ENCODE measurements at regions not wholly inside any gene's neighbourhood (a gene's known extent, or its start where the extent isn't known, plus 50 kb on each side); places are given as distances from the start of the nearest gene placed in this dataset.

- TF ChIP-seq CREB1 (CRISPR knock-in tag; IDR thresholded peaks at IDR 0.05; ENCODE audit: low read depth) (no peak), ZNF331 (CRISPR knock-in tag; IDR thresholded peaks at IDR 0.05; ENCODE audit: low read depth) (no peak), ZNF114 (CRISPR knock-in tag; IDR thresholded peaks at IDR 0.05) (no peak), JUNB (IDR thresholded peaks at IDR 0.05; ENCODE audit: unreplicated experiment) (no peak), STAT1 (IDR thresholded peaks at IDR 0.05; ENCODE audit: unreplicated experiment) (no peak)
These were observed 1364.9 kb upstream of the NRXN1 start (continued) for GRCh38 chr2:52396836-52397235.

GRCh38 chr2:52395912-52396311, 1364.0 kb upstream of the NRXN1 start:
- ATAC-seq (no peak), DNase-seq (ENCODE audit: low spot score) (no peak)
- H3K9me2 ChIP-seq (ENCODE audit: insufficient read depth): 0 out of 2 replicates have a peak, but pooled peaks cover 4% of the 10 kb centered on the region
- Mint-ChIP-seq H3K4me3 (no peak overlapping the region), H3K27ac (no peak overlapping the region), H3K9me3 (no peaks in the 10 kb centered on the region), H3K36me3 (ENCODE audit: low read depth) (no peaks in the 10 kb centered on the region), H3K27me3 (ENCODE audit: insufficient read depth, low read depth, poor library complexity) (no peaks in the 10 kb centered on the region), H3K4me1 (0 out of 3 replicates have a peak, but pooled peaks cover 2% of the 10 kb centered on the region)
- H3K36me3 ChIP-seq (ENCODE audit: insufficient read depth): no peaks in the 10 kb centered on the region
- H3K4me2 ChIP-seq: no peak overlapping the region
- no peak overlapping the region for H3K27ac ChIP-seq (ENCODE audit: low read depth)
- H4K20me1 ChIP-seq (replicated peaks; ENCODE audit: insufficient read depth): no peaks in the 10 kb centered on the region
- H2AFZ ChIP-seq: no peak overlapping the region
- no peaks in the 10 kb centered on the region for H3F3A ChIP-seq (replicated peaks; ENCODE audit: low read depth)
- H3K79me2 ChIP-seq (replicated peaks; ENCODE audit: insufficient read depth): no peaks in the 10 kb centered on the region
- no peak overlapping the region for H3K4me3 ChIP-seq
- H3K27me3 ChIP-seq (ENCODE audit: insufficient read depth): no peaks in the 10 kb centered on the region
- TF ChIP-seq ZNF331 (CRISPR knock-in tag; IDR thresholded peaks at IDR 0.05; ENCODE audit: low read depth): no peak
- TF ChIP-seq ZNF114 (CRISPR knock-in tag; IDR thresholded peaks at IDR 0.05): no peak
- TF ChIP-seq CREB1 (CRISPR knock-in tag; IDR thresholded peaks at IDR 0.05; ENCODE audit: low read depth): no peak
- TF ChIP-seq ETS1 (IDR thresholded peaks at IDR 0.05): no peak
- no peak for TF ChIP-seq CTCF (conservative IDR thresholded peaks at IDR 0.05; ENCODE audit: low read depth in 2 of 2)
- no peak for TF ChIP-seq EZH2 (IDR thresholded peaks at IDR 0.05; ENCODE audit: low read depth, unreplicated experiment)
- no peak for TF ChIP-seq REST (IDR thresholded peaks at IDR 0.05; ENCODE audit: unreplicated experiment)
- no peak for TF ChIP-seq NANOG (IDR thresholded peaks at IDR 0.05; ENCODE audit: borderline replicate concordance)
- TF ChIP-seq JUNB (IDR thresholded peaks at IDR 0.05; ENCODE audit: unreplicated experiment): no peak
- no peak for TF ChIP-seq EZH2phosphoT487 (IDR thresholded peaks at IDR 0.05; ENCODE audit: unreplicated experiment)
- TF ChIP-seq STAT1 (IDR thresholded peaks at IDR 0.05; ENCODE audit: unreplicated experiment): no peak
- TF ChIP-seq POLR2AphosphoS5 (IDR thresholded peaks at IDR 0.05; ENCODE audit: low read depth): no peak
- TF ChIP-seq ZNF462 (CRISPR knock-in tag; IDR thresholded peaks at IDR 0.05): no peak
- H3K4me1 ChIP-seq (ENCODE audit: insufficient read depth): no peaks in the 10 kb centered on the region

Data from GM23338 (cell line).